ENCODE measurements at regions not wholly inside any gene's neighbourhood (a gene's known extent, or its start where the extent isn't known, plus 50 kb on each side); places are given as distances from the start of the nearest gene placed in this dataset.

- no peak overlapping the region for H2AFZ ChIP-seq (ENCODE audit: low read length)
- H3K9me3 ChIP-seq (ENCODE audit: low read length) = no peaks in the 10 kb centered on the region
- no peak for TF ChIP-seq EZH2 (IDR thresholded peaks at IDR 0.05; ENCODE audit: borderline replicate concordance, low read length)
- no peak for TF ChIP-seq CTCF (IDR thresholded peaks at IDR 0.05; ENCODE audit: low read length)
- no peak overlapping the region for H3K4me2 ChIP-seq (ENCODE audit: low read length)
- H3K4me3 ChIP-seq (ENCODE audit: low read depth, low read length, poor library complexity, severe bottlenecking) = no peak overlapping the region
- H3F3A ChIP-seq (ENCODE audit: insufficient read depth, low read length) = no peaks in the 10 kb centered on the region
- H3K4me1 ChIP-seq (ENCODE audit: insufficient read depth, low read length, severe bottlenecking) = no peaks in the 10 kb centered on the region
- H3K36me3 ChIP-seq (ENCODE audit: insufficient read depth, low read length) = no peaks in the 10 kb centered on the region
- H3K27ac ChIP-seq (ENCODE audit: low read depth, low read length, poor library complexity, severe bottlenecking) = no peak overlapping the region
- no peaks in the 10 kb centered on the region for H3K27me3 ChIP-seq (ENCODE audit: insufficient read depth, low read length)
- no peaks in the 10 kb centered on the region for H3K79me2 ChIP-seq (ENCODE audit: insufficient read depth, low read length)
- no peaks in the 10 kb centered on the region for H4K20me1 ChIP-seq (ENCODE audit: insufficient read depth, low read length)
- H3K9me2 ChIP-seq (ENCODE audit: low read depth, low read length) = no peaks in the 10 kb centered on the region
- H3K9ac ChIP-seq (ENCODE audit: low read length) = no peak overlapping the region
Observed at GRCh38 chr9:16103620-16104397, 551.0 kb downstream of the CCDC171 start.

GRCh38 chr9:16105168-16106020 is 552.6 kb downstream of the CCDC171 start:
- Histone ChIP-seq H3K4me1 (ENCODE audit: insufficient read depth, low read length, severe bottlenecking) (no peaks in the 10 kb centered on the region), H3K4me2 (ENCODE audit: low read length) (no peak overlapping the region), H3K79me2 (ENCODE audit: insufficient read depth, low read length) (no peaks in the 10 kb centered on the region), H3K9ac (ENCODE audit: low read length) (no peak overlapping the region), H3K9me3 (ENCODE audit: low read length) (no peaks in the 10 kb centered on the region), H4K20me1 (ENCODE audit: insufficient read depth, low read length) (no peaks in the 10 kb centered on the region), H3K9me2 (ENCODE audit: low read depth, low read length) (no peaks in the 10 kb centered on the region), H2AFZ (ENCODE audit: low read length) (no peak overlapping the region), H3K4me3 (ENCODE audit: low read depth, low read length, poor library complexity, severe bottlenecking) (no peak overlapping the region), H3K27me3 (ENCODE audit: insufficient read depth, low read length) (no peaks in the 10 kb centered on the region), H3K36me3 (ENCODE audit: insufficient read depth, low read length) (no peaks in the 10 kb centered on the region), H3F3A (ENCODE audit: insufficient read depth, low read length) (no peaks in the 10 kb centered on the region), H3K27ac (ENCODE audit: low read depth, low read length, poor library complexity, severe bottlenecking) (no peak overlapping the region)
- TF ChIP-seq EZH2 (IDR thresholded peaks at IDR 0.05; ENCODE audit: borderline replicate concordance, low read length) = no peak
- no peak for TF ChIP-seq CTCF (IDR thresholded peaks at IDR 0.05; ENCODE audit: low read length)

- Histone ChIP-seq H3K27me3 (ENCODE audit: insufficient read depth, low read length) (no peaks in the 10 kb centered on the region), H3K4me1 (ENCODE audit: insufficient read depth, low read length, severe bottlenecking) (no peaks in the 10 kb centered on the region), H3K9ac (ENCODE audit: low read length) (no peak overlapping the region), H3K4me2 (ENCODE audit: low read length) (no peak overlapping the region), H2AFZ (ENCODE audit: low read length) (no peak overlapping the region), H3K36me3 (ENCODE audit: insufficient read depth, low read length) (no peaks in the 10 kb centered on the region), H3K79me2 (ENCODE audit: insufficient read depth, low read length) (no peaks in the 10 kb centered on the region), H4K20me1 (ENCODE audit: insufficient read depth, low read length) (no peaks in the 10 kb centered on the region), H3K9me3 (ENCODE audit: low read length) (no peaks in the 10 kb centered on the region), H3F3A (ENCODE audit: insufficient read depth, low read length) (no peaks in the 10 kb centered on the region), H3K9me2 (ENCODE audit: low read depth, low read length) (no peaks in the 10 kb centered on the region), H3K4me3 (ENCODE audit: low read depth, low read length, poor library complexity, severe bottlenecking) (no peak overlapping the region), H3K27ac (ENCODE audit: low read depth, low read length, poor library complexity, severe bottlenecking) (no peak overlapping the region)
- TF ChIP-seq CTCF (IDR thresholded peaks at IDR 0.05; ENCODE audit: low read length) = no peak
- TF ChIP-seq EZH2 (IDR thresholded peaks at IDR 0.05; ENCODE audit: borderline replicate concordance, low read length) = no peak
Observed at GRCh38 chr9:16106021-16106571, 553.3 kb downstream of the CCDC171 start.

All from OCI-LY1 (cell line).